Upper lobe of right lung (tissue), 1 donor: ENCODE measurements at regions not wholly inside any gene's neighbourhood (a gene's known extent, or its start where the extent isn't known, plus 50 kb on each side); places are given as distances from the start of the nearest gene placed in this dataset.
A peak's percentile ranks its signal among the peaks of the same experiment; 100 is the strongest.

Experiments used
- ATAC-seq: fragments of 200-7000 bp; cut with Tn5 transposase; one replicate; pipeline ENCODE4 v1.9.1; 2020; ENCODE audit warnings: mild to moderate bottlenecking, moderate library complexity
- DNase-seq: peaks from one replicate; pipeline ENCODE4 v3.0.0-alpha.2; 2020
- H3K27ac ChIP-seq: fragments of 200-600 bp; one replicate; pipeline ENCODE4 v1.8.0; 2022
- H3K27me3 ChIP-seq: fragments of 200-600 bp; one replicate; pipeline ENCODE4 v1.8.0; 2022; ENCODE audit warnings: mild to moderate bottlenecking
- H3K36me3 ChIP-seq: fragments of 200-600 bp; one replicate; pipeline ENCODE4 v1.8.0; 2022
- H3K4me1 ChIP-seq: fragments of 200-600 bp; one replicate; pipeline ENCODE4 v1.8.0; 2022
- H3K4me3 ChIP-seq: fragments of 200-600 bp; one replicate; pipeline ENCODE4 v1.8.0; 2022; ENCODE audit warnings: mild to moderate bottlenecking
- H3K9me3 ChIP-seq: fragments of 200-600 bp; one replicate; pipeline ENCODE4 v1.8.0; 2022
- intact Hi-C: fragments of 100-400 bp; cut with DNase I; formaldehyde crosslinking; loops from one replicate; pipeline ENCODE4 v1.11.0; 2022
- TF ChIP-seq, protein P1 (sequence below): fragments of 200-600 bp; IDR thresholded peaks from one replicate; pipeline ENCODE4 v1.8.0; 2022; ENCODE audit warnings: antibody characterized with exemption
- donor health status: DM: no; HTN: yes; CAD: no; lungs with severe emphysema.

DNA sequence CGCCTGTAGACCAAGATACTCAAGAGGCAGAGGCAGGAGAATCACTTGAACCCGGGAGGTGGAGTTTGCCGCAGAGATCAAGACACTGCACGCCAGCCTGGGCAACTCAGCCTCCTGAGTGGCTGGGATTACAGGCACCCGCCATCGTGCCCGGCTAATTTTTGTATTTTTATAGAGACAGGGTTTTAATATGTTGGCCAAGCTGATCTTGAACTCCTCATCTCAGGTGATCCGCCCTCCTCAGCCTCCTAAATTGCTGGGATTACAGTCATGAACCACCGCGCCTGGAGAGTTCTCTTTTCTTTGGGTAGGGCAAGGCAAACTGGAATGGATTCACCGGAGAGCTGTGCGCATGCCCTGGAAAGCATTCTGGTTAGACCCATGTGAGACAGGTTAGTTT is 179.3 kb upstream of the ALG10B start:
- H3K27me3 ChIP-seq, result no peaks in the 10 kb centered on the region
- intact Hi-C loops, result no loop called here
- ATAC-seq (no peak), DNase-seq (no peak)
- TF ChIP-seq, protein P1, sequence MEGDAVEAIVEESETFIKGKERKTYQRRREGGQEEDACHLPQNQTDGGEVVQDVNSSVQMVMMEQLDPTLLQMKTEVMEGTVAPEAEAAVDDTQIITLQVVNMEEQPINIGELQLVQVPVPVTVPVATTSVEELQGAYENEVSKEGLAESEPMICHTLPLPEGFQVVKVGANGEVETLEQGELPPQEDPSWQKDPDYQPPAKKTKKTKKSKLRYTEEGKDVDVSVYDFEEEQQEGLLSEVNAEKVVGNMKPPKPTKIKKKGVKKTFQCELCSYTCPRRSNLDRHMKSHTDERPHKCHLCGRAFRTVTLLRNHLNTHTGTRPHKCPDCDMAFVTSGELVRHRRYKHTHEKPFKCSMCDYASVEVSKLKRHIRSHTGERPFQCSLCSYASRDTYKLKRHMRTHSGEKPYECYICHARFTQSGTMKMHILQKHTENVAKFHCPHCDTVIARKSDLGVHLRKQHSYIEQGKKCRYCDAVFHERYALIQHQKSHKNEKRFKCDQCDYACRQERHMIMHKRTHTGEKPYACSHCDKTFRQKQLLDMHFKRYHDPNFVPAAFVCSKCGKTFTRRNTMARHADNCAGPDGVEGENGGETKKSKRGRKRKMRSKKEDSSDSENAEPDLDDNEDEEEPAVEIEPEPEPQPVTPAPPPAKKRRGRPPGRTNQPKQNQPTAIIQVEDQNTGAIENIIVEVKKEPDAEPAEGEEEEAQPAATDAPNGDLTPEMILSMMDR, result no peak
- H3K9me3 ChIP-seq, result no peaks in the 10 kb centered on the region
- H3K4me1 ChIP-seq, result peaks cover 9% of the 10 kb centered on the region
- no peaks in the 10 kb centered on the region for H3K36me3 ChIP-seq
- no peak overlapping the region for H3K27ac ChIP-seq
- no peak overlapping the region for H3K4me3 ChIP-seq

DNA sequence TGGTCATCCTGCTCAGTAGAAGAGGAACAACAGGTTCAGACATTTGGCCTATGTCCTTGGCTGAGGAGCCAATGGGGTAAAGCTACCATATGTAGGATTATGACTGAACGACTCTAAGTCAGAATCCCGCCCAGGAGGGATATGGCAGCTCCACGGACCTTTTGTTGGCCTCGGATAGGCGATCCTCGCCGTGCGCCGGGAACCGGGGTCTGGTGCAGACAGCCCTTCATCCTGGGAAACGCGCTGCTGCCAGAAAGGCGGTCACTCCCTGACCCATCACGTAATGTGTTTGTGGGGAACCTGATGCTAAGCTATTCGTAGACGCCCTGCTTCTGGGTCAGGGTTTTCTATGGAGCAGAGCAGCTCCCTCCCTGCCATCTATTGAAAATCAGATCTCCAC is 178.9 kb upstream of the ALG10B start:
- TF ChIP-seq, protein P1, result no peak
- Histone ChIP-seq H3K4me1 (peaks cover 9% of the 10 kb centered on the region), H3K27me3 (no peaks in the 10 kb centered on the region), H3K9me3 (no peaks in the 10 kb centered on the region), H3K27ac (no peak overlapping the region), H3K4me3 (peak overlapping the region; percentile 48), H3K36me3 (no peaks in the 10 kb centered on the region)
- no peak for ATAC-seq
- intact Hi-C loops, result no loop called here
- DNase-seq, result no peak

DNA sequence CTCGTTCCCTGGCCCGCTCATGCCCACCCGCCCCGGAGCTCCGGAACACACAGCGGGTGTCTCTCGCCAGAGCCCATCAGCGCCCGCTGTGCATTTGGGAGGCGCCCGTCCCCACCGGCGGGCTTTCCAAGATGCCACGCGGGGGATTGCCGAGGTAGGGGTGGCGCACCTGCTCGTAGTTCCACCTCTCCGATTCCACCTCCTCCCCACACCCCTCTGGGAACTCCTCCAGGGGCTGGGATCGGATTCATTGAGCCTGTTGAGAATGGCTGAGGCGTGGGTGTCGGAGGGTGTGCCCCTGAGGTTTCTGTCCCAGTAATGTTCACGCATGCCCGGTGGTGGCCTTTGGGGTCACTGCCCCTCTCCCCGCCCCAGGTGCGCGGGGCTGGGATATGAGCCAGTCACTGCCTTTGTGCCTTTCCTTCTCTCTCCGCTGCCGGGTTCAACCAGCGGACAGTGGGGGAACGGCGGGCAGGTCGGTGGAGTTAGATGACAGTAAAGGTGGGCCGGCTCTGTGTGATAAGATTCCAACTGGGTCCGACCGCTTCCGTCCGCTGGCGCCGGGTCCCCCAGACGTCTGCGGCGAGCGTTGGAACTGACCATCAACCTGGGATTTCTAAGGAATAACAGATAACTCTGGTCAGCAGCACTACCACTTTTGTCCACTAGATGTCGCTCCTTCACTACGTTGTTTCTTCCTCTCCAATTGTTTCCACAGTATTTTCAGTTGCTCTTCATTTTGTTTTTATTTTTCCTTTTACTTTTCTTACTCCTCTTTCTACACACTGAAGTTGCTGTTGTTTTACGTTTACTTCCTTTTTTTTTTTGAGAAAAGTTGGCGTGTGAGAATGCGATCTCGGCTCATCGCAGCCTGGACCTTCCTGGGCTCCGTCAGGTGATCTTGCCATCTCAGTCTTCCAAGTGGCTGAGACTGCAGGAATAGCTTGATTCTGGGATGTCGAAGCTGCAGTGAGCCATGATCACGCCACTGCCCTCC is 178.1 kb upstream of the ALG10B start:
- intact Hi-C loops, result no loop called here
- H3K27me3 ChIP-seq, result no peaks in the 10 kb centered on the region
- peak overlapping the region; percentile 48 for H3K4me3 ChIP-seq
- H3K36me3 ChIP-seq, result no peaks in the 10 kb centered on the region
- DNase-seq, result peak; percentile 77
- H3K27ac ChIP-seq, result peak overlapping the region; percentile 24
- TF ChIP-seq, protein P1, result peak; percentile 98
- ATAC-seq, result peak; percentile 93
- no peaks in the 10 kb centered on the region for H3K9me3 ChIP-seq
- peaks cover 9% of the 10 kb centered on the region for H3K4me1 ChIP-seq

DNA sequence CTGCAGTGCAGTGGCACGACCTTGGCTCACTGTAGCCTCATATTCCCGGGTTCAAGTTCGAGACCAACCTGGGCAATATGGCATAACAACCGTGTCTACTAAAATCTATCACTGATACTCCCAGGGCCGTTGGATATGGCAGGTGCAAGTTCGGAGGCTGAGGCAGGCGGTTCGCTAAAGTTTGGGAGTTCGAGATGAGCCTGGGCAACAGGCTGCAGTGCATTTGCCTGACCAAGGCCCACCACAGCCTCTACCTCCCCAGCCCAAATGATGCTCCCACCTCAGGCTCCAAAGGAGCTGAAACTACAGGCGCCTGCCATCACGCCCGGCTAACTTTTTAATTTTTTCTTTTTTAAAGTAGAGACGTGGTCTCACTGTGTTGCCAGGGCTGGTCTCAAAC is 177.1 kb upstream of the ALG10B start:
- Histone ChIP-seq H3K9me3 (no peaks in the 10 kb centered on the region), H3K4me3 (no peak overlapping the region), H3K4me1 (peaks cover 9% of the 10 kb centered on the region), H3K27me3 (no peaks in the 10 kb centered on the region), H3K36me3 (no peaks in the 10 kb centered on the region), H3K27ac (no peak overlapping the region)
- no peak for DNase-seq
- no peak for ATAC-seq
- intact Hi-C loops, result no loop called here
- TF ChIP-seq, protein P1, result no peak

DNA sequence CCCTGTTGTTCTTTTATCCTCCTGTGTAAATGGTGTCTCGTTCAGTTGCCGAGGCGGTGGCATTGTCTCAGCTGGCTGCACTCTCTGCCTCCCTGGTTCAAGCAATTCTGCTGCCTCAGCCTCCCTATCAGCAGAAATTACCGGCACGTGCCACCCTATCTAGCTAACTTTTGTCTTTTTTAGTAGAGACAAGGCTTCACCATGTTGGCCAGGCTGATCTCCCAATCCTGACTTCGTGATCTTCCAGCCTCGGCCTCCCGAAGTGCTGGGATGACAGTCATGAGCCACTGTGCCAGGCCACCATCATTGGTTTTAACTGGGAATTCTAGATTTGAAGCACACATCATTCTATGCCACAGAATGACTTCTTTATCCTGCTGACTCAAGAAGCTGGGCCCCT is 175.3 kb upstream of the ALG10B start:
- ATAC-seq (no peak), DNase-seq (no peak)
- Histone ChIP-seq H3K9me3 (no peaks in the 10 kb centered on the region), H3K27ac (no peak overlapping the region), H3K4me1 (peaks cover 9% of the 10 kb centered on the region), H3K4me3 (no peak overlapping the region), H3K36me3 (no peaks in the 10 kb centered on the region), H3K27me3 (no peaks in the 10 kb centered on the region)
- intact Hi-C loops, result no loop called here
- TF ChIP-seq, protein P1, result no peak
